Activated CD8-positive, alpha-beta T cell treated with anti-CD3 and anti-CD28 coated beads, Interleukin-2, amount 10 ng/mL, durations not matched to agents 7 days and 5 days (primary cell): ENCODE measurements at regions not wholly inside any gene's neighbourhood (a gene's known extent, or its start where the extent isn't known, plus 50 kb on each side); places are given as distances from the start of the nearest gene placed in this dataset.

Source experiments
- ATAC-seq: fragments of 150-1000 bp; cut with Tn5 transposase; one replicate; pipeline ENCODE4 v1.10.0; 2021; ENCODE audit warnings: moderate library complexity
- CTCF ChIA-PET: fragments of 350-600 bp; sonication (Branson Sonifier 250); formaldehyde crosslinking; loops from one replicate; lab custom pipeline; 2021; ENCODE audit warnings: antibody characterized with exemption; lab: Charles Lee
- POLR2A ChIA-PET: fragments of 350-600 bp; sonication (Branson Sonifier 250); formaldehyde crosslinking; loops from one replicate; lab custom pipeline; 2021; ENCODE audit warnings: antibody characterized with exemption; lab: Charles Lee
- DNase-seq: peaks from one replicate; pipeline ENCODE4 v3.0.0-alpha.2; 2020
- H3K27ac Mint-ChIP-seq: one replicate; pipeline ENCODE4 v1.8.0; 2021; ENCODE audit warnings: mild to moderate bottlenecking, mixed read lengths
- H3K27me3 Mint-ChIP-seq: one replicate; pipeline ENCODE4 v1.8.0; 2021; ENCODE audit warnings: low read depth, mixed read lengths
- H3K36me3 Mint-ChIP-seq: one replicate; pipeline ENCODE4 v1.8.0; 2021; ENCODE audit warnings: low read depth, mixed read lengths
- H3K4me1 Mint-ChIP-seq: one replicate; pipeline ENCODE4 v1.8.0; 2021; ENCODE audit warnings: low read depth, mixed read lengths
- H3K4me3 Mint-ChIP-seq: one replicate; pipeline ENCODE4 v1.8.0; 2021; ENCODE audit warnings: mild to moderate bottlenecking, mixed read lengths
- H3K9me3 Mint-ChIP-seq: one replicate; pipeline ENCODE4 v1.8.0; 2022; ENCODE audit warnings: mixed read lengths; ENCODE audit not compliant: insufficient read depth

- POLR2A ChIA-PET: no interaction called here
- H3K9me3 Mint-ChIP-seq: no peaks in the 10 kb centered on the region
- H3K4me1 Mint-ChIP-seq: no peaks in the 10 kb centered on the region
- H3K27me3 Mint-ChIP-seq: no peaks in the 10 kb centered on the region
- H3K4me3 Mint-ChIP-seq: no peak overlapping the region
- ATAC-seq: no peak
- H3K27ac Mint-ChIP-seq: no peak overlapping the region
- H3K36me3 Mint-ChIP-seq: no peaks in the 10 kb centered on the region
- no peak for DNase-seq
- CTCF ChIA-PET: no interaction called here
These were observed 343.6 kb downstream of the PTPRU start for GRCh38 chr1:29579821-29580425.

GRCh38 chr1:29577512-29577911, 341.2 kb downstream of the PTPRU start:
- no peak for DNase-seq
- Mint-ChIP-seq H3K27ac (no peak overlapping the region), H3K4me3 (no peak overlapping the region), H3K36me3 (no peaks in the 10 kb centered on the region), H3K27me3 (no peaks in the 10 kb centered on the region), H3K9me3 (no peaks in the 10 kb centered on the region), H3K4me1 (no peaks in the 10 kb centered on the region)
- CTCF ChIA-PET: no interaction called here
- POLR2A ChIA-PET: no interaction called here
- no peak for ATAC-seq

- Mint-ChIP-seq H3K27me3 (no peaks in the 10 kb centered on the region), H3K9me3 (no peaks in the 10 kb centered on the region), H3K36me3 (no peaks in the 10 kb centered on the region), H3K4me3 (no peak overlapping the region), H3K27ac (no peak overlapping the region), H3K4me1 (no peaks in the 10 kb centered on the region)
- ChIA-PET POLR2A (no interaction called here), CTCF (no interaction called here)
- ATAC-seq (no peak), DNase-seq (no peak)
These were observed 340.2 kb downstream of the PTPRU start for GRCh38 chr1:29576510-29576909.

- H3K36me3 Mint-ChIP-seq: no peaks in the 10 kb centered on the region
- POLR2A ChIA-PET: no interaction called here
- no peak overlapping the region for H3K27ac Mint-ChIP-seq
- ATAC-seq: no peak
- no peaks in the 10 kb centered on the region for H3K27me3 Mint-ChIP-seq
- no peak overlapping the region for H3K4me3 Mint-ChIP-seq
- H3K9me3 Mint-ChIP-seq: no peaks in the 10 kb centered on the region
- H3K4me1 Mint-ChIP-seq: no peaks in the 10 kb centered on the region
- no peak for DNase-seq
- CTCF ChIA-PET: no interaction called here
These were observed 339.5 kb downstream of the PTPRU start for GRCh38 chr1:29575826-29576225.

- H3K4me1 Mint-ChIP-seq: no peaks in the 10 kb centered on the region
- no peaks in the 10 kb centered on the region for H3K27me3 Mint-ChIP-seq
- H3K27ac Mint-ChIP-seq: no peak overlapping the region
- DNase-seq (no peak), ATAC-seq (no peak)
- POLR2A ChIA-PET: no interaction called here
- H3K36me3 Mint-ChIP-seq: no peaks in the 10 kb centered on the region
- no peak overlapping the region for H3K4me3 Mint-ChIP-seq
- no peaks in the 10 kb centered on the region for H3K9me3 Mint-ChIP-seq
- CTCF ChIA-PET: no interaction called here
These were observed 339.0 kb downstream of the PTPRU start for GRCh38 chr1:29575277-29575676.

- no peak for DNase-seq
- H3K27ac Mint-ChIP-seq: no peak overlapping the region
- CTCF ChIA-PET: no interaction called here
- no peak overlapping the region for H3K4me3 Mint-ChIP-seq
- POLR2A ChIA-PET: no interaction called here
- no peaks in the 10 kb centered on the region for H3K4me1 Mint-ChIP-seq
- no peaks in the 10 kb centered on the region for H3K9me3 Mint-ChIP-seq
- no peaks in the 10 kb centered on the region for H3K27me3 Mint-ChIP-seq
- no peaks in the 10 kb centered on the region for H3K36me3 Mint-ChIP-seq
- ATAC-seq: no peak
These were observed 338.5 kb downstream of the PTPRU start for GRCh38 chr1:29574871-29575270.

GRCh38 chr1:29569971-29570634, 333.8 kb downstream of the PTPRU start:
- Mint-ChIP-seq H3K4me3 (no peak overlapping the region), H3K27me3 (no peaks in the 10 kb centered on the region), H3K4me1 (no peaks in the 10 kb centered on the region), H3K9me3 (peaks cover 3% of the 10 kb centered on the region), H3K27ac (no peak overlapping the region), H3K36me3 (no peaks in the 10 kb centered on the region)
- CTCF ChIA-PET: no interaction called here
- DNase-seq (no peak), ATAC-seq (no peak)
- POLR2A ChIA-PET: no interaction called here

- Mint-ChIP-seq H3K27ac (no peak overlapping the region), H3K36me3 (no peaks in the 10 kb centered on the region), H3K27me3 (no peaks in the 10 kb centered on the region), H3K9me3 (peaks cover 11% of the 10 kb centered on the region), H3K4me3 (no peak overlapping the region), H3K4me1 (peaks cover 6% of the 10 kb centered on the region)
- ChIA-PET CTCF (no interaction called here), POLR2A (no interaction called here)
- DNase-seq (no peak), ATAC-seq (no peak)
These were observed 330.9 kb downstream of the PTPRU start for GRCh38 chr1:29567257-29567656.

- ChIA-PET POLR2A (no interaction called here), CTCF (no interaction called here)
- Mint-ChIP-seq H3K4me3 (no peak overlapping the region), H3K36me3 (no peaks in the 10 kb centered on the region), H3K9me3 (peaks cover 11% of the 10 kb centered on the region), H3K27ac (no peak overlapping the region), H3K4me1 (peaks cover 6% of the 10 kb centered on the region), H3K27me3 (no peaks in the 10 kb centered on the region)
- DNase-seq (no peak), ATAC-seq (no peak)
These were observed 329.2 kb downstream of the PTPRU start for GRCh38 chr1:29565490-29565889.

GRCh38 chr1:29563571-29563970, 327.2 kb downstream of the PTPRU start:
- ChIA-PET POLR2A (no interaction called here), CTCF (no interaction called here)
- DNase-seq (no peak), ATAC-seq (no peak)
- Mint-ChIP-seq H3K9me3 (peaks cover 11% of the 10 kb centered on the region), H3K27me3 (no peaks in the 10 kb centered on the region), H3K4me1 (peaks cover 6% of the 10 kb centered on the region), H3K36me3 (no peaks in the 10 kb centered on the region), H3K4me3 (no peak overlapping the region), H3K27ac (no peak overlapping the region)

- Mint-ChIP-seq H3K4me3 (no peak overlapping the region), H3K27me3 (no peaks in the 10 kb centered on the region), H3K36me3 (no peaks in the 10 kb centered on the region), H3K4me1 (peaks cover 6% of the 10 kb centered on the region), H3K27ac (no peak overlapping the region), H3K9me3 (peaks cover 11% of the 10 kb centered on the region)
- DNase-seq: no peak
- ChIA-PET POLR2A (no interaction called here), CTCF (no interaction called here)
- no peak for ATAC-seq
These were observed 326.8 kb downstream of the PTPRU start for GRCh38 chr1:29563092-29563491.

GRCh38 chr1:29559056-29559455, 322.7 kb downstream of the PTPRU start:
- no peak for DNase-seq
- H3K27ac Mint-ChIP-seq: no peak overlapping the region
- ChIA-PET CTCF (no interaction called here), POLR2A (no interaction called here)
- H3K36me3 Mint-ChIP-seq: no peaks in the 10 kb centered on the region
- no peak overlapping the region for H3K4me3 Mint-ChIP-seq
- peaks cover 1% of the 10 kb centered on the region for H3K9me3 Mint-ChIP-seq
- ATAC-seq: no peak
- no peaks in the 10 kb centered on the region for H3K27me3 Mint-ChIP-seq
- peaks cover 11% of the 10 kb centered on the region for H3K4me1 Mint-ChIP-seq
